HEK293 (cell line): ENCODE measurements at regions not wholly inside any gene's neighbourhood (a gene's known extent, or its start where the extent isn't known, plus 50 kb on each side); places are given as distances from the start of the nearest gene placed in this dataset.

Experiments
- CTCF ChIA-PET: fragments of 350-600 bp; formaldehyde crosslinking; extraction: SDS; loops from one replicate; lab custom pipeline; 2021; ENCODE audit warnings: antibody characterized with exemption; lab: Yijun Ruan, JAX
- POLR2A ChIA-PET: fragments of 300-600 bp; formaldehyde crosslinking; extraction: SDS; loops from one replicate; lab custom pipeline; 2020; ENCODE audit warnings: antibody characterized with exemption, inconsistent platforms; lab: Yijun Ruan, JAX
- H3K27ac ChIP-seq: fragments of 200-500 bp; sonication (Bioruptor generic); 2 replicates; pipeline ENCODE4 v1.5.1; 2014; ENCODE audit warnings: low read depth, low read length, control low read depth, inconsistent platforms; ENCODE audit errors: extremely low read depth
- H3K36me3 ChIP-seq, 2 experiments: fragments of 200-500 bp in 1 of 2; sonication (Bioruptor generic) in 1 of 2; 1 replicate in 1 of 2; 2 replicates in 1 of 2; pipeline ENCODE4 v1.5.1; 2014 to 2017; ENCODE audit warnings: inconsistent platforms in 2 of 2, low read length in 2 of 2; ENCODE audit not compliant: control insufficient read depth in 2 of 2, insufficient read depth in 1 of 2
- H3K4me1 ChIP-seq: fragments of 200-500 bp; sonication (Bioruptor generic); 2 replicates; pipeline ENCODE4 v1.5.1; 2014; ENCODE audit warnings: mild to moderate bottlenecking, low read length, inconsistent platforms; ENCODE audit not compliant: control insufficient read depth, insufficient read depth
- H3K4me3 ChIP-seq: 2 replicates; pipeline ENCODE4 v1.5.1; 2011; ENCODE audit warnings: low read depth, mild to moderate bottlenecking, control low read depth, low read length, moderate library complexity
- H3K9me3 ChIP-seq: fragments of 200-500 bp; sonication (Bioruptor generic); 2 replicates; pipeline ENCODE4 v1.5.1; 2014; ENCODE audit warnings: low read depth, low read length, inconsistent platforms; ENCODE audit not compliant: control insufficient read depth, insufficient read depth
- GFI1B ChIP-seq: fragments of 450-650 bp; formaldehyde crosslinking; IDR thresholded peaks from 2 replicates; pipeline ENCODE4 v1.5.1; 2016; ENCODE audit warnings: missing biosample characterization, missing genetic modification characterization
- GLIS2 ChIP-seq: fragments of 450-650 bp; formaldehyde crosslinking; IDR thresholded peaks from 2 replicates; pipeline ENCODE4 v1.5.1; 2016; ENCODE audit warnings: missing biosample characterization, missing genetic modification characterization
- IKZF3 ChIP-seq: fragments of 450-650 bp; IDR thresholded peaks from 2 replicates; pipeline ENCODE4 v1.5.0; 2018; ENCODE audit warnings: missing biosample characterization, mild to moderate bottlenecking, missing genetic modification characterization, moderate library complexity
- OVOL3 ChIP-seq: fragments of 450-650 bp; formaldehyde crosslinking; IDR thresholded peaks from 2 replicates; pipeline ENCODE4 v1.5.1; 2016; ENCODE audit warnings: missing biosample characterization, missing genetic modification characterization
- REPIN1 ChIP-seq: fragments of 450-650 bp; formaldehyde crosslinking; IDR thresholded peaks from 2 replicates; pipeline ENCODE4 v1.5.1; 2017; ENCODE audit warnings: missing biosample characterization, missing genetic modification characterization, low read depth
- SCRT1 ChIP-seq: fragments of 450-650 bp; formaldehyde crosslinking; IDR thresholded peaks from 2 replicates; pipeline ENCODE4 v1.5.1; 2016; ENCODE audit warnings: missing biosample characterization, missing genetic modification characterization, borderline replicate concordance
- SP2 ChIP-seq: fragments of 450-650 bp; formaldehyde crosslinking; IDR thresholded peaks from 2 replicates; pipeline ENCODE4 v1.5.1; 2016; ENCODE audit warnings: missing biosample characterization, missing genetic modification characterization
- SP7 ChIP-seq: fragments of 450-650 bp; formaldehyde crosslinking; IDR thresholded peaks from 2 replicates; pipeline ENCODE4 v1.5.1; 2016; ENCODE audit warnings: missing biosample characterization, missing genetic modification characterization
- ZBTB48 ChIP-seq: fragments of 450-650 bp; formaldehyde crosslinking; IDR thresholded peaks from 2 replicates; pipeline ENCODE4 v1.5.1; 2016; ENCODE audit warnings: missing biosample characterization, missing genetic modification characterization
- ZBTB8A ChIP-seq: fragments of 450-650 bp; formaldehyde crosslinking; IDR thresholded peaks from 2 replicates; pipeline ENCODE4 v1.5.1; 2016; ENCODE audit warnings: missing biosample characterization, missing genetic modification characterization
- ZNF133 ChIP-seq: fragments of 450-650 bp; formaldehyde crosslinking; IDR thresholded peaks from 2 replicates; pipeline ENCODE4 v1.5.1; 2016; ENCODE audit warnings: missing biosample characterization, missing genetic modification characterization
- ZNF561 ChIP-seq: fragments of 450-650 bp; IDR thresholded peaks from 2 replicates; pipeline ENCODE4 v1.5.1; 2018; ENCODE audit warnings: missing biosample characterization, missing genetic modification characterization, borderline replicate concordance
- ZNF624 ChIP-seq: fragments of 450-650 bp; formaldehyde crosslinking; IDR thresholded peaks from 2 replicates; pipeline ENCODE4 v1.5.1; 2017; ENCODE audit warnings: missing biosample characterization, missing genetic modification characterization
- ZNF664 ChIP-seq: fragments of 450-650 bp; formaldehyde crosslinking; IDR thresholded peaks from 2 replicates; pipeline ENCODE4 v1.5.1; 2016; ENCODE audit warnings: missing biosample characterization, missing genetic modification characterization
- ZNF791 ChIP-seq: fragments of 450-650 bp; formaldehyde crosslinking; IDR thresholded peaks from 2 replicates; pipeline ENCODE4 v1.5.1; 2016; ENCODE audit warnings: missing biosample characterization, missing genetic modification characterization
- TF ChIP-seq, protein P1 (sequence below): fragments of 450-650 bp; formaldehyde crosslinking; IDR thresholded peaks from 2 replicates; pipeline ENCODE4 v1.5.1; 2016; ENCODE audit warnings: missing biosample characterization, missing genetic modification characterization
- TF ChIP-seq, protein P2 (sequence below): fragments of 450-650 bp; formaldehyde crosslinking; IDR thresholded peaks from 2 replicates; pipeline ENCODE4 v1.5.1; 2016; ENCODE audit warnings: missing biosample characterization, missing genetic modification characterization, borderline replicate concordance
- TF ChIP-seq, protein P3 (sequence below): fragments of 450-650 bp; formaldehyde crosslinking; IDR thresholded peaks from 2 replicates; pipeline ENCODE4 v1.5.1; 2016; ENCODE audit warnings: missing biosample characterization, missing genetic modification characterization
- TF ChIP-seq, protein P4 (sequence below): fragments of 450-650 bp; formaldehyde crosslinking; IDR thresholded peaks from 2 replicates; pipeline ENCODE4 v1.5.1; 2016; ENCODE audit warnings: missing biosample characterization, missing genetic modification characterization

DNA sequence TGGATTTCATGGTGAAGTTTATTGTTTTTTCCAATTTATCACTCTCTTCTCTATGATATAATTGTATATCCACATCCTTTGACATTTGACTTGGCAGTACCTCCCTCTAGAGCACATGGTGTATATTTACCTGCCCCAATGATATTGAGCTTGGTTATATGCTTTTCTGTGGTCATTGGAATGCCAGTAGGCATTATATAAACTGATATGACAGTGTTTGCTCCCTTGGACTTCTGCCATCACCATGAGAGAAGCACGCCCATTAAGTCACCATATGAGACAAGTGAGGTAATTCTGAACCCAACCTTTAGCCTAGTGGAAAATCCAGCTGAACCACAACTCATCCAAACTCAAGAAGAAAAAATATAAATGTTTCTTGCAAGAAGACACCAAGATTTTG lies 2761.5 kb downstream of the ARAP2 start:
- TF ChIP-seq, protein P1, sequence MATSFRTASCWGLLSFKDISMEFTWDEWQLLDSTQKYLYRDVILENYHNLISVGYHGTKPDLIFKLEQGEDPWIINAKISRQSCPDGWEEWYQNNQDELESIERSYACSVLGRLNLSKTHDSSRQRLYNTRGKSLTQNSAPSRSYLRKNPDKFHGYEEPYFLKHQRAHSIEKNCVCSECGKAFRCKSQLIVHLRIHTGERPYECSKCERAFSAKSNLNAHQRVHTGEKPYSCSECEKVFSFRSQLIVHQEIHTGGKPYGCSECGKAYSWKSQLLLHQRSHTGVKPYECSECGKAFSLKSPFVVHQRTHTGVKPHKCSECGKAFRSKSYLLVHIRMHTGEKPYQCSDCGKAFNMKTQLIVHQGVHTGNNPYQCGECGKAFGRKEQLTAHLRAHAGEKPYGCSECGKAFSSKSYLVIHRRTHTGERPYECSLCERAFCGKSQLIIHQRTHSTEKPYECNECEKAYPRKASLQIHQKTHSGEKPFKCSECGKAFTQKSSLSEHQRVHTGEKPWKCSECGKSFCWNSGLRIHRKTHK (tag by site-specific recombination), result no peak
- TF ChIP-seq SP7 (tag by site-specific recombination) (no peak), IKZF3 (tag by site-specific recombination) (no peak), SP2 (tag by site-specific recombination) (no peak), SCRT1 (tag by site-specific recombination) (no peak), ZNF561 (no peak), ZNF791 (tag by site-specific recombination) (no peak), ZNF624 (tag by site-specific recombination) (no peak), ZNF664 (tag by site-specific recombination) (no peak), GFI1B (no peak), GLIS2 (tag by site-specific recombination) (no peak), ZNF133 (no peak)
- TF ChIP-seq, protein P2, sequence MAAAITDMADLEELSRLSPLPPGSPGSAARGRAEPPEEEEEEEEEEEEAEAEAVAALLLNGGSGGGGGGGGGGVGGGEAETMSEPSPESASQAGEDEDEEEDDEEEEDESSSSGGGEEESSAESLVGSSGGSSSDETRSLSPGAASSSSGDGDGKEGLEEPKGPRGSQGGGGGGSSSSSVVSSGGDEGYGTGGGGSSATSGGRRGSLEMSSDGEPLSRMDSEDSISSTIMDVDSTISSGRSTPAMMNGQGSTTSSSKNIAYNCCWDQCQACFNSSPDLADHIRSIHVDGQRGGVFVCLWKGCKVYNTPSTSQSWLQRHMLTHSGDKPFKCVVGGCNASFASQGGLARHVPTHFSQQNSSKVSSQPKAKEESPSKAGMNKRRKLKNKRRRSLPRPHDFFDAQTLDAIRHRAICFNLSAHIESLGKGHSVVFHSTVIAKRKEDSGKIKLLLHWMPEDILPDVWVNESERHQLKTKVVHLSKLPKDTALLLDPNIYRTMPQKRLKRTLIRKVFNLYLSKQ (tag by site-specific recombination), result no peak
- TF ChIP-seq, protein P3, sequence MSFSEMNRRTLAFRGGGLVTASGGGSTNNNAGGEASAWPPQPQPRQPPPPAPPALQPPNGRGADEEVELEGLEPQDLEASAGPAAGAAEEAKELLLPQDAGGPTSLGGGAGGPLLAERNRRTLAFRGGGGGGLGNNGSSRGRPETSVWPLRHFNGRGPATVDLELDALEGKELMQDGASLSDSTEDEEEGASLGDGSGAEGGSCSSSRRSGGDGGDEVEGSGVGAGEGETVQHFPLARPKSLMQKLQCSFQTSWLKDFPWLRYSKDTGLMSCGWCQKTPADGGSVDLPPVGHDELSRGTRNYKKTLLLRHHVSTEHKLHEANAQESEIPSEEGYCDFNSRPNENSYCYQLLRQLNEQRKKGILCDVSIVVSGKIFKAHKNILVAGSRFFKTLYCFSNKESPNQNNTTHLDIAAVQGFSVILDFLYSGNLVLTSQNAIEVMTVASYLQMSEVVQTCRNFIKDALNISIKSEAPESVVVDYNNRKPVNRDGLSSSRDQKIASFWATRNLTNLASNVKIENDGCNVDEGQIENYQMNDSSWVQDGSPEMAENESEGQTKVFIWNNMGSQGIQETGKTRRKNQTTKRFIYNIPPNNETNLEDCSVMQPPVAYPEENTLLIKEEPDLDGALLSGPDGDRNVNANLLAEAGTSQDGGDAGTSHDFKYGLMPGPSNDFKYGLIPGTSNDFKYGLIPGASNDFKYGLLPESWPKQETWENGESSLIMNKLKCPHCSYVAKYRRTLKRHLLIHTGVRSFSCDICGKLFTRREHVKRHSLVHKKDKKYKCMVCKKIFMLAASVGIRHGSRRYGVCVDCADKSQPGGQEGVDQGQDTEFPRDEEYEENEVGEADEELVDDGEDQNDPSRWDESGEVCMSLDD (tag by site-specific recombination), result no peak
- no peaks in the 10 kb centered on the region for H3K9me3 ChIP-seq
- POLR2A ChIA-PET, result no interaction called here
- CTCF ChIA-PET, result no interaction called here
- no peak overlapping the region for H3K27ac ChIP-seq
- H3K4me1 ChIP-seq, result no peaks in the 10 kb centered on the region
- H3K36me3 ChIP-seq, result no peaks in the 10 kb centered on the region
- no peak overlapping the region for H3K4me3 ChIP-seq

DNA sequence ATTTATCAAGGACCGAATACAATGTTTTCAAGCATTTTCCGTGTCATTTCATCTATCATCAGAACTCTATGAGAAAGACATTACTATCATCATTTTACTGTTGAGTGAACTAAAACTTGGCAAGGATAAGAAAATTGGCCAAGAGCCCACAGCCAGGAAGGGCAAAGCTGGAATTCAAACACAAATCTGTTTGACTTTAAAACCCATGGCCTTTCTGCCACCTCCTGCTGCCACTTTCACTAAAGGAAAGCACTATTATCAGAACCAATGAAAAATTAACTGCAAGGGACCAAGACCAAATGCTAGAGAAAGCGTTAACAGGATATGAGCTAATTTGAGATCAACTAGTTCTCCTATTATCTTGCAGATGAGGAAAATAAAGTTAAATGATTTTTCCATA lies 2759.2 kb downstream of the ARAP2 start:
- ChIA-PET POLR2A (no interaction called here), CTCF (no interaction called here)
- no peaks in the 10 kb centered on the region for H3K9me3 ChIP-seq
- TF ChIP-seq REPIN1 (tag by site-specific recombination) (no peak), ZBTB8A (tag by site-specific recombination) (no peak), OVOL3 (tag by site-specific recombination) (no peak), ZBTB48 (tag by site-specific recombination) (no peak)
- TF ChIP-seq, protein P4, sequence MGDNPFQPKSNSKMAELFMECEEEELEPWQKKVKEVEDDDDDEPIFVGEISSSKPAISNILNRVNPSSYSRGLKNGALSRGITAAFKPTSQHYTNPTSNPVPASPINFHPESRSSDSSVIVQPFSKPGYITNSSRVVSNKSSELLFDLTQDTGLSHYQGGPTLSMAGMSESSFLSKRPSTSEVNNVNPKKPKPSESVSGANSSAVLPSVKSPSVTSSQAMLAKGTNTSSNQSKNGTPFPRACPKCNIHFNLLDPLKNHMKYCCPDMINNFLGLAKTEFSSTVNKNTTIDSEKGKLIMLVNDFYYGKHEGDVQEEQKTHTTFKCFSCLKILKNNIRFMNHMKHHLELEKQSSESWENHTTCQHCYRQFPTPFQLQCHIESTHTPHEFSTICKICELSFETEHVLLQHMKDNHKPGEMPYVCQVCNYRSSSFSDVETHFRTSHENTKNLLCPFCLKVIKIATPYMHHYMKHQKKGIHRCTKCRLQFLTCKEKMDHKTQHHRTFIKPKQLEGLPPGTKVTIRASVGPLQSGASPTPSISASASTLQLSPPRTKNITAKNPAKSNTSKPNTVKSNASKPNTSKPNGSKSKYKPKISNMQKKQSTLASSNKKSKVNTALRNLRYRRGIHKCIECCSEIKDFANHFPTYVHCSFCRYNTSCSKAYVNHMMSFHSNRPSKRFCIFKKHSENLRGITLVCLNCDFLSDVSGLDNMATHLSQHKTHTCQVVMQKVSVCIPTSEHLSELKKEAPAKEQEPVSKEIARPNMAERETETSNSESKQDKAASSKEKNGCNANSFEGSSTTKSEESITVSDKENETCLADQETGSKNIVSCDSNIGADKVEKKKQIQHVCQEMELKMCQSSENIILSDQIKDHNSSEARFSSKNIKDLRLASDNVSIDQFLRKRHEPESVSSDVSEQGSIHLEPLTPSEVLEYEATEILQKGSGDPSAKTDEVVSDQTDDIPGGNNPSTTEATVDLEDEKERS, result no peak
- no peak overlapping the region for H3K4me3 ChIP-seq
- H3K36me3 ChIP-seq, result no peaks in the 10 kb centered on the region
- H3K27ac ChIP-seq, result no peak overlapping the region
- H3K4me1 ChIP-seq, result no peaks in the 10 kb centered on the region
